ENCODE measurements at regions not wholly inside any gene's neighbourhood (a gene's known extent, or its start where the extent isn't known, plus 50 kb on each side); places are given as distances from the start of the nearest gene placed in this dataset.
A peak's percentile ranks its signal among the peaks of the same experiment; 100 is the strongest.

GRCh38 chr12:125201090-125201489 is 135.9 kb downstream of the AACS start:
- TF ChIP-seq CTCF (IDR thresholded peaks at IDR 0.05; ENCODE audit: low read depth, low read length, missing control alignments) = no peak
- no peak overlapping the region for H3K27ac ChIP-seq
- H3K4me3 ChIP-seq (ENCODE audit: low read depth, low read length) = no peak overlapping the region
- in situ Hi-C loops (cut with HindIII; ENCODE audit: low pct_ligation_motif_present, low sequenced_read_pairs) = no loop called here
- H3K36me3 ChIP-seq (replicated peaks) = no peaks in the 10 kb centered on the region
- no peak for DNase-seq
- H3K27me3 ChIP-seq (replicated peaks) = no peaks in the 10 kb centered on the region

GRCh38 chr12:125201940-125202339 is 136.7 kb downstream of the AACS start:
- no peak for TF ChIP-seq CTCF (IDR thresholded peaks at IDR 0.05; ENCODE audit: low read depth, low read length, missing control alignments)
- no peaks in the 10 kb centered on the region for H3K36me3 ChIP-seq (replicated peaks)
- H3K27me3 ChIP-seq (replicated peaks) = no peaks in the 10 kb centered on the region
- in situ Hi-C loops (cut with HindIII; ENCODE audit: low pct_ligation_motif_present, low sequenced_read_pairs) = no loop called here
- no peak for DNase-seq
- no peak overlapping the region for H3K4me3 ChIP-seq (ENCODE audit: low read depth, low read length)
- H3K27ac ChIP-seq = no peak overlapping the region

GRCh38 chr12:125202421-125202820 is 137.2 kb downstream of the AACS start:
- DNase-seq = no peak
- no peak for TF ChIP-seq CTCF (IDR thresholded peaks at IDR 0.05; ENCODE audit: low read depth, low read length, missing control alignments)
- H3K36me3 ChIP-seq (replicated peaks) = no peaks in the 10 kb centered on the region
- H3K27me3 ChIP-seq (replicated peaks) = no peaks in the 10 kb centered on the region
- no peak overlapping the region for H3K4me3 ChIP-seq (ENCODE audit: low read depth, low read length)
- no peak overlapping the region for H3K27ac ChIP-seq
- in situ Hi-C loops (cut with HindIII; ENCODE audit: low pct_ligation_motif_present, low sequenced_read_pairs) = no loop called here

GRCh38 chr12:125203145-125203765 is 138.0 kb downstream of the AACS start:
- Histone ChIP-seq H3K27me3 (replicated peaks) (no peaks in the 10 kb centered on the region), H3K36me3 (replicated peaks) (no peaks in the 10 kb centered on the region), H3K27ac (no peak overlapping the region), H3K4me3 (ENCODE audit: low read depth, low read length) (no peak overlapping the region)
- peak; percentile 72 for TF ChIP-seq CTCF (IDR thresholded peaks at IDR 0.05; ENCODE audit: low read depth, low read length, missing control alignments)
- DNase-seq = no peak
- in situ Hi-C loops (cut with HindIII; ENCODE audit: low pct_ligation_motif_present, low sequenced_read_pairs) = no loop called here

- in situ Hi-C loops (cut with HindIII; ENCODE audit: low pct_ligation_motif_present, low sequenced_read_pairs) = no loop called here
- H3K27me3 ChIP-seq (replicated peaks) = no peaks in the 10 kb centered on the region
- H3K27ac ChIP-seq = no peak overlapping the region
- no peak for TF ChIP-seq CTCF (IDR thresholded peaks at IDR 0.05; ENCODE audit: low read depth, low read length, missing control alignments)
- DNase-seq = no peak
- no peaks in the 10 kb centered on the region for H3K36me3 ChIP-seq (replicated peaks)
- H3K4me3 ChIP-seq (ENCODE audit: low read depth, low read length) = no peak overlapping the region
Measured at GRCh38 chr12:125205386-125205785, 140.2 kb downstream of the AACS start.

- H3K36me3 ChIP-seq (replicated peaks) = no peaks in the 10 kb centered on the region
- H3K4me3 ChIP-seq (ENCODE audit: low read depth, low read length) = no peak overlapping the region
- in situ Hi-C loops (cut with HindIII; ENCODE audit: low pct_ligation_motif_present, low sequenced_read_pairs) = no loop called here
- no peak for DNase-seq
- no peak overlapping the region for H3K27ac ChIP-seq
- H3K27me3 ChIP-seq (replicated peaks) = no peaks in the 10 kb centered on the region
- no peak for TF ChIP-seq CTCF (IDR thresholded peaks at IDR 0.05; ENCODE audit: low read depth, low read length, missing control alignments)
Measured at GRCh38 chr12:125206711-125207110, 141.5 kb downstream of the AACS start.
